ENCODE measurements at regions not wholly inside any gene's neighbourhood (a gene's known extent, or its start where the extent isn't known, plus 50 kb on each side); places are given as distances from the start of the nearest gene placed in this dataset.

DNA sequence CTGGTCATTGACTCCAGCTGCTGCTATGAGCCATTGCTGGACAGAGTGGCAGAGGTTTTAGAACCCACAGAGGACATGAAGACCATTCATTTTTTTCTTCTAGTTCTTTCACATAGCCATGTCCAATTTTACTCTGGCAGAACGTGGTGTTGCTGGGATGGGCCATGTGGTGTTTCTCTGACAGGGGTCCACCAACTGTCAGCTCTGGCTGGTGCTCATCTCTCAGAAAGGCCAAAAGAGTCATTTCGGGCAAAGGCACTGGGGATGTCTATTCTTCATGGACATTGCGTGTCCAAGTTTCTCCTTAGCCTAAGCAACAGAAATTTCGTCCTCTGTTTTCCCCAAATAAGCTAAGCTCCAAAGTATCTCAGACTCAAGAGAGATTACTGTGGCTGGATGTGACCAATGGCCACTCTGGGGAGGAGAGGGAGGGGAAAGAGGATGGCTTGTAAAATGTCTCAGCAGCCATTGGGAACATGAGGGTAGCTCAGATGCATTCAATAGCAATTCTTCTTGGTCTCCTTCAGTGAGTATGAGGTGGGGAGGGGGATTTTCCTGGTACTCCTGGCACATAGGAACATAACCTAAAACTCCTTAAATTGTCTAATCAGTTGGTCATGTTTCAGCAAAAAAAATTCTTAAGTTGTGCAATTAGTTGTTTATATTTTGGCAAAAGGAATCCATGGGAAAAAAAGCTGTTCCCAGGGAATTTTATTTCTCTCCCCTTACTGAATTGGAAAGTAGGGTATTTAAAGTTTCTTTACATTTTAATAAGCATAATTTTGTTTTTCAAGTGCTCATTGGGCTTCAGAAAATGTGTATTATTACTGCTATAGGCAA lies 131.6 kb upstream of the MITF start:
- Histone ChIP-seq H3K27ac (ENCODE audit: extremely low read depth, low read depth, low read length) (no peak overlapping the region), H3K36me3 (ENCODE audit: control insufficient read depth, insufficient read depth, low read length) (no peaks in the 10 kb centered on the region), H3K9me3 (replicated peaks; ENCODE audit: control insufficient read depth, insufficient read depth, low read depth, low read length) (no peaks in the 10 kb centered on the region), H3K4me2 (ENCODE audit: insufficient read depth, low read length) (no peak overlapping the region), H4K20me1 (replicated peaks; ENCODE audit: control insufficient read depth, insufficient read depth, low read length) (no peaks in the 10 kb centered on the region), H3K4me1 (replicated peaks in 1 of 2; ENCODE audit: control insufficient read depth in 2 of 2, insufficient read depth in 2 of 2, low read length in 2 of 2) (no peaks in the 10 kb centered on the region), H3K79me2 (ENCODE audit: control insufficient read depth, insufficient read depth, low read length) (no peaks in the 10 kb centered on the region), H2AFZ (ENCODE audit: low read depth, low read length) (no peak overlapping the region), H3K27me3 (ENCODE audit: control insufficient read depth in 2 of 2, insufficient read depth in 2 of 2, low read length in 2 of 2) (no peaks in the 10 kb centered on the region), H3K9ac (ENCODE audit: insufficient read depth in 1 of 2, low read depth in 2 of 2, low read length in 2 of 2) (no peak overlapping the region), H3K9me1 (ENCODE audit: control insufficient read depth, insufficient read depth, low read length) (no peaks in the 10 kb centered on the region), H3K4me3 (no peak overlapping the region)
- no peak for FAIRE-seq
- 2% methylated on average over 4 of the region's 4 CpGs for WGBS (ENCODE audit: insufficient coverage, low coverage, missing lambda C conversion rate)
- no TSS peak for BruUV-seq (replicated peaks)
- DNase-seq (ENCODE audit: extremely low read depth in 1 of 4, low spot score in 3 of 4) = no peak
- in situ Hi-C loops (cut with MboI) = no loop called here
- ATAC-seq = no peak
- intact Hi-C loops (cut with micrococcal nuclease) = no loop called here
- ChIA-PET CTCF (ENCODE audit: low intra/inter-chr PET ratio) (no interaction called here), POLR2A (no interaction called here)
- no peak for TF ChIP-seq PTTG1 (tag; IDR thresholded peaks at IDR 0.05; ENCODE audit: low read depth)
- no peak for TF ChIP-seq PHF20 (IDR thresholded peaks at IDR 0.05; ENCODE audit: partially characterized antibody)
- TF ChIP-seq MAX (CRISPR knock-in tag; IDR thresholded peaks at IDR 0.05) = no peak
- no peak for TF ChIP-seq HMGXB4 (CRISPR knock-in tag; IDR thresholded peaks at IDR 0.05)
